Activated B cell treated with CpG ODN at 0.5 μM for 24 hours (primary cell): ENCODE measurements at regions not wholly inside any gene's neighbourhood (a gene's known extent, or its start where the extent isn't known, plus 50 kb on each side); places are given as distances from the start of the nearest gene placed in this dataset.
A peak's percentile ranks its signal among the peaks of the same experiment; 100 is the strongest.

Experiments
- ATAC-seq: fragments of 200-7000 bp; cut with Tn5 transposase; one replicate; pipeline ENCODE4 v1.10.0; 2021; ENCODE audit warnings: low read depth, mild to moderate bottlenecking, moderate library complexity
- CTCF ChIA-PET: fragments of 350-600 bp; sonication (Branson Sonifier 250); formaldehyde crosslinking; loops from one replicate; lab custom pipeline; 2021; ENCODE audit warnings: antibody characterized with exemption; lab: Charles Lee
- POLR2A ChIA-PET: fragments of 350-600 bp; sonication (Branson Sonifier 250); formaldehyde crosslinking; loops from one replicate; lab custom pipeline; 2021; ENCODE audit warnings: antibody characterized with exemption; lab: Charles Lee
- DNase-seq: peaks from one replicate; pipeline ENCODE4 v3.0.0; 2022
- H3K27ac Mint-ChIP-seq: one replicate; pipeline ENCODE4 v1.8.0; 2020; ENCODE audit warnings: mixed read lengths
- H3K27me3 Mint-ChIP-seq: one replicate; pipeline ENCODE4 v1.8.0; 2021; ENCODE audit warnings: mixed read lengths
- H3K36me3 Mint-ChIP-seq: one replicate; pipeline ENCODE4 v1.8.0; 2021; ENCODE audit warnings: low read depth, mixed read lengths
- H3K4me1 Mint-ChIP-seq: one replicate; pipeline ENCODE4 v1.8.0; 2021; ENCODE audit warnings: mixed read lengths
- H3K4me3 Mint-ChIP-seq: one replicate; pipeline ENCODE4 v1.8.0; 2020; ENCODE audit warnings: mild to moderate bottlenecking, mixed read lengths
- H3K9me3 Mint-ChIP-seq: one replicate; pipeline ENCODE4 v1.8.0; 2020; ENCODE audit warnings: mixed read lengths
- intact Hi-C: fragments of 100-400 bp; cut with micrococcal nuclease; formaldehyde crosslinking; loops from one replicate; pipeline ENCODE4 v1.15.1; 2024
- TF ChIP-seq, protein P1 (sequence below): fragments of 200-600 bp; IDR thresholded peaks from one replicate; pipeline ENCODE4 v1.8.0; 2022; ENCODE audit warnings: antibody characterized with exemption, mild to moderate bottlenecking

DNA sequence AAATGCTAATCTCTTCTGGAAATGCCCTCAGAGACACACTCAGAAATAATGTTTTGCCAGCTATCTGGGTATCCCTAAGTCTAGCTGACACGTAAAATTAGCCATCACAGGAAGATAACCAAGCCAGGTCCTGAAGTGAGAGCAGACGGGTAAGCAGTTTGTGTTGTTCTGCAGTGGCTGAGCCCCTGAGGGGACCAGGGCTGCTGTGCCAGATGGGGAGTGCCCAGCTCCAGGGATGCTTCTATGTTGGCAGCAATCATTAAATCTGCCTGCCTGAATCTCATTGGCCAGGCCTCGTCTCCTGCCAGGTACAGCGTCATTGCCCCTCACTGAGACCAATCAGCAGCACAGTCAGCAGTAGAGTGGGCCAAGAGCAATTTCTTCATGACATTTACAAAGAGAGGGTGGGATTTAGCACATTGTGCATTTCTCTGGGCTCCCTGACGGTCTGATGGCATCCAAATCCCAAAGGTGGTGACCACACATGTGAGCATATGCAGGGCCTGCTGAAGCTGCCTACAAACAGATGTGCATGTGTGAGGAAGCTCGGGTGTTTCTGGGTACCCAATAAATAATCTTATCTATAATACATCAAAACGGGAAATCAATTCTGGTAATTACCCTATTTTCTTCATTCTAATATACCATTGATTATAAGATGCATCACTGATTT is 58.7 kb upstream of the LRRN2 start:
- no peak for DNase-seq
- H3K9me3 Mint-ChIP-seq = peaks cover 2% of the 10 kb centered on the region
- CTCF ChIA-PET = interaction anchor here (1.1 to 1.8 kb wide), 3 partner anchors 11 to 63 kb away, joined by 3 to 6 read pairs (median 4); no protein-coding TSS in a partner anchor
- no peak overlapping the region for H3K4me3 Mint-ChIP-seq
- TF ChIP-seq, protein P1, sequence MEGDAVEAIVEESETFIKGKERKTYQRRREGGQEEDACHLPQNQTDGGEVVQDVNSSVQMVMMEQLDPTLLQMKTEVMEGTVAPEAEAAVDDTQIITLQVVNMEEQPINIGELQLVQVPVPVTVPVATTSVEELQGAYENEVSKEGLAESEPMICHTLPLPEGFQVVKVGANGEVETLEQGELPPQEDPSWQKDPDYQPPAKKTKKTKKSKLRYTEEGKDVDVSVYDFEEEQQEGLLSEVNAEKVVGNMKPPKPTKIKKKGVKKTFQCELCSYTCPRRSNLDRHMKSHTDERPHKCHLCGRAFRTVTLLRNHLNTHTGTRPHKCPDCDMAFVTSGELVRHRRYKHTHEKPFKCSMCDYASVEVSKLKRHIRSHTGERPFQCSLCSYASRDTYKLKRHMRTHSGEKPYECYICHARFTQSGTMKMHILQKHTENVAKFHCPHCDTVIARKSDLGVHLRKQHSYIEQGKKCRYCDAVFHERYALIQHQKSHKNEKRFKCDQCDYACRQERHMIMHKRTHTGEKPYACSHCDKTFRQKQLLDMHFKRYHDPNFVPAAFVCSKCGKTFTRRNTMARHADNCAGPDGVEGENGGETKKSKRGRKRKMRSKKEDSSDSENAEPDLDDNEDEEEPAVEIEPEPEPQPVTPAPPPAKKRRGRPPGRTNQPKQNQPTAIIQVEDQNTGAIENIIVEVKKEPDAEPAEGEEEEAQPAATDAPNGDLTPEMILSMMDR = no peak
- POLR2A ChIA-PET = no interaction called here
- no peak for ATAC-seq
- H3K36me3 Mint-ChIP-seq = no peaks in the 10 kb centered on the region
- intact Hi-C loops = no loop called here
- peaks cover 20% of the 10 kb centered on the region for H3K27me3 Mint-ChIP-seq
- no peaks in the 10 kb centered on the region for H3K4me1 Mint-ChIP-seq
- H3K27ac Mint-ChIP-seq = no peak overlapping the region

DNA sequence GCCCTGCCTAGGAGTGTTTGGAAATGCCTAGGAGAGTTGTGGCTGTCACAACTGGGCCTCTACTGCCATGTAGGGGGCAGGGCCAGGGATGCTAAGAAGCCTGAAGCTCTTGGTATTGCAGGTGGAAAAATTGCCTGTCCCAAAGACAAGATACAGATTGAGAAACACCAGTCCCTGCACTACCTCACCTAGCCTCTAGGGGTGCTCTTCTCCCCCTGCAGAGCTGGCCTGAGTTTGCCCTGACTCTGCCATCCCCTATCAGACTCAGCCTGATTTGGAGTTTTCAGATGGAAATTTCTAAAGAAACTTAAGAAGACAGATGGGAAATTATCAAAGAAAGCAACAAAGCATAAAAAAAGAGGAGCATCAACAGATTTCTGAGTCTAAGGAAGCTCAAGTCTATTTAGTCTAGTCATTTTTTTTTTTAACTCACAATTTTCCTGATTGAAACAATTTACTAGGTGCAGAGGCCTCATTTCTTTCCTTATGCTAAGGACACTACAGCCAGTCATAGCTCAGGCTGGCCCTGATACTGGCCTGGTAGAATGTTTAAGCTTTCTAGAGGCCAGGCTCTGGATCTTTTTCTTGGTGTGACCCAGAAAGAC is 61.4 kb upstream of the LRRN2 start:
- Mint-ChIP-seq H3K9me3 (no peaks in the 10 kb centered on the region), H3K27me3 (peaks cover 10% of the 10 kb centered on the region), H3K27ac (no peak overlapping the region), H3K4me1 (no peaks in the 10 kb centered on the region), H3K4me3 (no peak overlapping the region), H3K36me3 (no peaks in the 10 kb centered on the region)
- ATAC-seq = peak; percentile 85
- intact Hi-C loops = no loop called here
- peak; percentile 25 for DNase-seq
- ChIA-PET CTCF (interaction anchor here (0.7 to 2.2 kb wide), 11 partner anchors 9 to 871 kb away, joined by 3 to 5 read pairs (median 3); no protein-coding TSS in a partner anchor), POLR2A (no interaction called here)
- TF ChIP-seq, protein P1 = peak; percentile 95

DNA sequence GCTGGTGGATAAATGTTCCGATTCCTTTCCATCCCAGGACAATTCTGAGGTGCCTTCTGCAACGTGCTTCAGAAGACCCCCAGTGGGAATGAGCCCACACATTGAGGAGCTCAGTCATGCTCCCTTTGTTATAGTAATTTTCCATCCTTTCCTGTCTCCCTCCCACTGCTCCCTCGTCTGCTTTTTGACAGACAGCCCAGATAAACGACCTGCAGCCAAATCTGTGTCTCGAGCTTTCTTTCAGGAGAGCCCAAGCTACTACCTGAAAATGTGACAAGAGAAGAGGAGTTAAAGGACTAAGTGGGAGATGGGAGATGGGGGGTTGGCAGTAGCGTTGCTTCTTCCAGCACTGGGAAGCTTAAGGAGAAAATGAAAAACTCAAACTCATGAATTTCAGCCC is 65.9 kb upstream of the LRRN2 start:
- H3K27me3 Mint-ChIP-seq = peaks cover 20% of the 10 kb centered on the region

DNA sequence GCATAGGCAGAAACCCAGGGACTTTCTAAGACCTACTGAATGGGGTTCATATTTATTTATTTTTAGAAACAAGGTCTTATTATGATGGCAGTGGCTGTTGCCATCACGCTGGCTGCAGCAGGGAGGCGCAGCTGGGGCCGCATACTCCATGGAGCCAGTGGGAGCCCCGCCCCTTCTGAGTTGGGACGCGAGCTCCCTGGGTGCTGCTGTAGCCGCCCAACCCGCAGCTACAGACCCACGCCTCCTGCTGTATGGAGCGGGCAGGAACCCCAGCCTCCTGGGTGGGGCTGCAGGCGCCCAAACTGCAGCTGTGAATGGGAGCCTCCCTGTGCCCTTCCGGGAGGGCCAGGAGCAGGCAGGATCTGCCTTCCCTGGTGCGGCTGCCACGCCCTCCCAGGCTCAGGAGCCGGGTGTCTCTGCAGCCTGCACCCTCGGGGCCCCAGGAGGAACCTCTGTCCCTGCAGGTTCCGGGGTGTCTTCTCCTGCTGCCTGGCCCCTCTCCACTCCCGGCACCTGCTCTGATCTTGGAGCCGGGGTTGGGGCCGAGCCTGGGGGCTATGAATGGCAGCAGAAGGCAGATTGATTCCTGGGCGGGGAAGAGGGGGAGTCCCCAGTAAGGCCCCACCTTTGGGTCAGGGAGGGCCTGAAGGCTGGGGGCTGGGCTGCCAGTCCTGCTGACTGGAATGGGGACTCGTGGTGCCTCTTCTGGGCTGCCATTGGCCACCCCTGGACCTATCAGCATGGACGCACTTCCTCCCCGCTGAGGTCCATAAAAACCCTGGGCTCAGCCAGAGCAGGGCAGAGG is 66.5 kb upstream of the LRRN2 start:
- ChIA-PET POLR2A (no interaction called here), CTCF (interaction anchor here (1.7 kb wide), 1 partner anchor 12 kb away, joined by 4 read pairs; no protein-coding TSS in a partner anchor)
- ATAC-seq = no peak
- H3K4me3 Mint-ChIP-seq = no peak overlapping the region
- intact Hi-C loops = no loop called here
- H3K4me1 Mint-ChIP-seq = no peaks in the 10 kb centered on the region
- peaks cover 18% of the 10 kb centered on the region for H3K27me3 Mint-ChIP-seq
- H3K36me3 Mint-ChIP-seq = no peaks in the 10 kb centered on the region
- H3K9me3 Mint-ChIP-seq = no peaks in the 10 kb centered on the region
- DNase-seq = no peak
- TF ChIP-seq, protein P1 = no peak
- no peak overlapping the region for H3K27ac Mint-ChIP-seq

More for the DNA sequence above, 65.9 kb upstream of the LRRN2 start:
- intact Hi-C loops = no loop called here
- CTCF ChIA-PET = interaction anchor here (1.7 kb wide), 1 partner anchor 12 kb away, joined by 4 read pairs; no protein-coding TSS in a partner anchor
- H3K9me3 Mint-ChIP-seq = no peaks in the 10 kb centered on the region
- no peak overlapping the region for H3K4me3 Mint-ChIP-seq
- ATAC-seq (no peak), DNase-seq (no peak)
- no peaks in the 10 kb centered on the region for H3K36me3 Mint-ChIP-seq
- TF ChIP-seq, protein P1 = no peak
- no peaks in the 10 kb centered on the region for H3K4me1 Mint-ChIP-seq
- no peak overlapping the region for H3K27ac Mint-ChIP-seq
- POLR2A ChIA-PET = no interaction called here

DNA sequence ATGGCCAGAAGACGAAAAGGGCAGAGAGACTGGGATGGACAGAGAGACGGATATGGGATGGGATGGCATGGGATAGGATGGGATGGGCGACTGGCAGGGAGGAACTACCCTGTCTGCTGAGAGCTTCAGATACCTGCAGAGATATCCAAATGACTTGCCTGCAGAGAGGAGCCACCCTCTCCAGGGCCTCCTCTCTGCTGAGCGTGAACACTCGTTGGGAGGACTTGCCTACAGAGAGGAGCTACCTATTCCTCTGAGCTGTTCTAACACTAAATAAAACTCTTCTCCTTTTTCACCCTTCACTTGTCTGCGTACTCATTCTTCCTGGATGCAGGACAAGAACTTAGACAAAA is 67.1 kb upstream of the LRRN2 start:
- ATAC-seq (no peak), DNase-seq (no peak)
- CTCF ChIA-PET = no interaction called here
- H3K9me3 Mint-ChIP-seq = no peaks in the 10 kb centered on the region
- H3K4me3 Mint-ChIP-seq = no peak overlapping the region
- intact Hi-C loops = no loop called here
- no peaks in the 10 kb centered on the region for H3K4me1 Mint-ChIP-seq
- H3K36me3 Mint-ChIP-seq = no peaks in the 10 kb centered on the region
- H3K27me3 Mint-ChIP-seq = peaks cover 18% of the 10 kb centered on the region
- POLR2A ChIA-PET = no interaction called here
- H3K27ac Mint-ChIP-seq = no peak overlapping the region
- TF ChIP-seq, protein P1 = no peak
